ENCODE measurements at regions not wholly inside any gene's neighbourhood (a gene's known extent, or its start where the extent isn't known, plus 50 kb on each side); places are given as distances from the start of the nearest gene placed in this dataset.

DNA sequence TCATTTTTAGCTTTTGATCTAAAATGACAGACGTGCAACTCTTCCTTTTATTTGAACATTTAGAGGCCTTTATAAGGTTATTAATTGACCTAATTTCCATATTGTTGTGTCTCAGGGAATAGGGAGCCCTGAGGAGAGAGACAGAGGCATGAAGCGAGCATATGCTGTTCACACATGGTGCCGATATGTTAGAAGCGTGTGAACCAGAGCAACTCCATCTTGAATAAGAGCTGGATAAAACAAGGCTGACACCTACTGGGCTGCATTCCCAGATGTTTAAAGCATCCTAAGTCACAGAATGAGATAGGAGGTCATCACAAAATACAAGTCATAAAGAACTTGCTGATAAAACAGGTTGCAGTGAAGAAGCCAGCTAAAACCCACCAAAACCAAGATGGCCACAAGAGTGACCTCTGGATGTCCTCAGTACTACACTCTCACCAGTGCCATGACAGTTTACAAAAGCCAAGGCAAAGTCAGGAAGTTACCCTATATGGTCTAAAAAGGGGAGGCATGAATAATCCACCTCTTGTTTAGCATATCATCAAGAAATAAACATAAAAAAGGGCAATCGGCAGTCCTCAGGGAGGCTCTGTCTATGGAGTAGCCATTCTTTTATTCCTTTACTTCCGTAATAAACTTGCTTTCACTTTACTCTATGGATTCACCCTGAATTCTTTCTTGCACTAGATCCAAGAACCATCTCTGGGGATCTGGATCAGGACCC is 80.1 kb downstream of the SEC61G start:
- intact Hi-C loops (cut with DNase I): no loop called here
- Histone ChIP-seq H3K4me1 (replicated peaks) (no peaks in the 10 kb centered on the region), H3K27me3 (replicated peaks; ENCODE audit: insufficient read depth) (no peaks in the 10 kb centered on the region), H3K9me3 (no peaks in the 10 kb centered on the region), H3K36me3 (no peaks in the 10 kb centered on the region), H3K27ac (no peak overlapping the region), H3K4me3 (no peak overlapping the region)
- no peak for DNase-seq (ENCODE audit: low spot score)
- no peak for TF ChIP-seq POLR2A (IDR thresholded peaks at IDR 0.05)
- TF ChIP-seq, protein P1, sequence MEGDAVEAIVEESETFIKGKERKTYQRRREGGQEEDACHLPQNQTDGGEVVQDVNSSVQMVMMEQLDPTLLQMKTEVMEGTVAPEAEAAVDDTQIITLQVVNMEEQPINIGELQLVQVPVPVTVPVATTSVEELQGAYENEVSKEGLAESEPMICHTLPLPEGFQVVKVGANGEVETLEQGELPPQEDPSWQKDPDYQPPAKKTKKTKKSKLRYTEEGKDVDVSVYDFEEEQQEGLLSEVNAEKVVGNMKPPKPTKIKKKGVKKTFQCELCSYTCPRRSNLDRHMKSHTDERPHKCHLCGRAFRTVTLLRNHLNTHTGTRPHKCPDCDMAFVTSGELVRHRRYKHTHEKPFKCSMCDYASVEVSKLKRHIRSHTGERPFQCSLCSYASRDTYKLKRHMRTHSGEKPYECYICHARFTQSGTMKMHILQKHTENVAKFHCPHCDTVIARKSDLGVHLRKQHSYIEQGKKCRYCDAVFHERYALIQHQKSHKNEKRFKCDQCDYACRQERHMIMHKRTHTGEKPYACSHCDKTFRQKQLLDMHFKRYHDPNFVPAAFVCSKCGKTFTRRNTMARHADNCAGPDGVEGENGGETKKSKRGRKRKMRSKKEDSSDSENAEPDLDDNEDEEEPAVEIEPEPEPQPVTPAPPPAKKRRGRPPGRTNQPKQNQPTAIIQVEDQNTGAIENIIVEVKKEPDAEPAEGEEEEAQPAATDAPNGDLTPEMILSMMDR (IDR thresholded peaks at IDR 0.05): no peak
- TF ChIP-seq POLR2AphosphoS5 (IDR thresholded peaks at IDR 0.05): no peak
- 91% methylated on average over 6 of the region's 6 CpGs for WGBS

DNA sequence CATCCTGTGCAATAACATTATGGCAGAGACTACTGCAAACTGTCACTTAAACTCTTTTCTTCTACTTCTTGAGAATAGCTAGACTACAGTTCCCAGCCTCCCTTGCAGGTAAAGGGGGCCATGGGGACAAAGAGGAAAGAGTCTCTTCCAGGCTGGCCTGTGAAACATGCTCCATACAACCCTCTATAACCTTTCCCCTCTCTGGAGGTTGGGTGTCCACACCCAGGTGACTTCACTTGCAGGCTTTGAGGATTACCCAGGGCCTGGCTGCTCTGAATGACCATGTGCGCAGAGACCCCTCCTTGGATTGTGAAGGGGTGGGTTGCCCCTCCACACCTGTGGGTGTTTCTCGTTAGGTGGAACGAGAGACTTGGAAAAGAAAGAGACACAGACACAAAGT is 84.1 kb downstream of the SEC61G start:
- Histone ChIP-seq H3K4me3 (no peak overlapping the region), H3K36me3 (no peaks in the 10 kb centered on the region), H3K27ac (no peak overlapping the region), H3K9me3 (no peaks in the 10 kb centered on the region), H3K27me3 (replicated peaks; ENCODE audit: insufficient read depth) (no peaks in the 10 kb centered on the region), H3K4me1 (replicated peaks) (no peaks in the 10 kb centered on the region)
- TF ChIP-seq POLR2A (IDR thresholded peaks at IDR 0.05) (no peak), POLR2AphosphoS5 (IDR thresholded peaks at IDR 0.05) (no peak)
- TF ChIP-seq, protein P1 (IDR thresholded peaks at IDR 0.05): no peak
- DNase-seq (ENCODE audit: low spot score): no peak
- intact Hi-C loops (cut with DNase I): no loop called here
- 93% methylated on average over 3 of the region's 3 CpGs for WGBS

DNA sequence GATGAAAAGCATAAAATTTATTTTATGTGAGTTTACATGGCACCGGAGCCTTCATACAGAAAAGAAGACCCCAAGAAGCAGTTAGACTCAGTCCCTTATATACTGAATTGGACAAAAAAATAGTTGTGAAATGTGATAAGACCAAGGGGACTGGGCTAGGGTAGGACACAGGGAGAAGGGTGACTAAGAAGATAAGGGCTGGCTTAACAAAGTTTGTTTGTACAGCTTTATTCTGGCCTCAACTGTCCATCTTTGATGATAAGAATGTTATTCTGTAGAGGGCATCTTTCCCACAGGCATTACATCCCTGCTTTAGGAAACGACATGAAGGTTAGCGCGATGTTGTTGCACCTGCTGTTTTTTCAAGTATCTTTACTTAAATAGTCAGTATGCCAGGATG is 86.5 kb downstream of the SEC61G start:
- Histone ChIP-seq H3K27me3 (replicated peaks; ENCODE audit: insufficient read depth) (no peaks in the 10 kb centered on the region), H3K9me3 (no peaks in the 10 kb centered on the region), H3K36me3 (no peaks in the 10 kb centered on the region), H3K4me1 (replicated peaks) (no peaks in the 10 kb centered on the region), H3K4me3 (no peak overlapping the region), H3K27ac (no peak overlapping the region)
- TF ChIP-seq, protein P1 (IDR thresholded peaks at IDR 0.05): no peak
- no peak for TF ChIP-seq POLR2A (IDR thresholded peaks at IDR 0.05)
- TF ChIP-seq POLR2AphosphoS5 (IDR thresholded peaks at IDR 0.05): no peak
- intact Hi-C loops (cut with DNase I): no loop called here
- WGBS: 85% methylated on average over 4 of the region's 4 CpGs
- DNase-seq (ENCODE audit: low spot score): no peak

DNA sequence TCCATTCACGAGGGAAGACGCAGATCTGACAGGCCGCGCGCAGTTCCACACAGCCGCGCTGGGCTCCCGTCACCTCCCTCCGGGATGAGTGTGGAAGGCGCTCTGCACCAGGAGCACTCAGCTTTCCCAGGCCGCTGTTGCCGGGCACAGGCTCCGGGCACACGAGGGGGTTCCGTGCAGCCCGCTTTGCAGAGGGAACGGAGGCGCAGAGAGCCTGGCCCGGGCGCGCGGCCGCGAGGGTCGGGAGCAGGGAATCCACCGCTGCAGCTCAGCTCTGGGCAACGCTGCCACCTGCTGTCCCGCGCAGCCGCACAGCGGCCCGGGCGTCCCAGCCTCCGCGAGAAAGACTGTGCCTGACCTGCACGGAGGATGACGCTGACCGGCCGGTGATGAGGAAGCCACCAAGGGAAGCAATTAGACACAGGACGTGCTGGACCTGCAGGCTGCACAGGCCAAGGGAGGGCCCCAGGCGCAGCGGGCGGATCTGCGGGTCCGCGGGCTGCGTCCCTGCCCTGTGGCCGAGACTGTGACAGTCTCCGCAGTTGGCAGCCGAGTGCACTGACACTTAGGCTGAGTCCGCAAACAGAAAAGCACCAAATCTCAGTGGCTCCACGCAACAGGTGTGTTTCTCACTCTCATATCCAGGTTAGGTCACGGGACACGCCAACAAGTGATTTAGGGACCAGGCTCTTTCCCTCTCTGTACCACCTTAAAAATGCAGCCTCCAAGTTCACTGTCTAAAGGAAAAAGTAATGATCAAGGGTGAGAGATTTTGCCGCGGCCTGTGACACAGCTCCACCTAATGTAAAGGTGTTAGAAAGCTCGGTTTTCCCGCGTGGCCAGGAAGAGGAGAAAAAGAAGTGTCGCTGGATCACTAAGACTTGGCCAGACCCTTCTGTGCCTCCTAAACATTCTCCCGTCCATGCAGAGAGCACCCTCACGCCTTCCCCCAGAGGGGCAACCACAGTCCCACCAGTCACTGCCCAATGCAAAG is 94.5 kb downstream of the SEC61G start:
- peak; percentile 6 for DNase-seq (ENCODE audit: low spot score)
- H3K27me3 ChIP-seq (replicated peaks; ENCODE audit: insufficient read depth): no peaks in the 10 kb centered on the region

More for the DNA sequence above, 94.5 kb downstream of the SEC61G start:
- Histone ChIP-seq H3K4me3 (peak overlapping the region; percentile 18 to 23), H3K36me3 (no peaks in the 10 kb centered on the region), H3K4me1 (replicated peaks) (no peaks in the 10 kb centered on the region), H3K27ac (no peak overlapping the region), H3K9me3 (no peaks in the 10 kb centered on the region)
- intact Hi-C loops (cut with DNase I): loop anchor here (2.0 kb wide), 1 partner anchor 118 kb away; no protein-coding TSS in a partner anchor
- TF ChIP-seq POLR2A (IDR thresholded peaks at IDR 0.05) (no peak), POLR2AphosphoS5 (IDR thresholded peaks at IDR 0.05) (no peak)
- TF ChIP-seq, protein P1 (IDR thresholded peaks at IDR 0.05): peak in 2 of 4 experiments; percentile 30 to 38
- 7% methylated on average over 60 of the region's 62 CpGs for WGBS

Data from prostate gland (tissue), 2 donors.